ENCODE measurements at regions not wholly inside any gene's neighbourhood (a gene's known extent, or its start where the extent isn't known, plus 50 kb on each side); places are given as distances from the start of the nearest gene placed in this dataset.

DNA sequence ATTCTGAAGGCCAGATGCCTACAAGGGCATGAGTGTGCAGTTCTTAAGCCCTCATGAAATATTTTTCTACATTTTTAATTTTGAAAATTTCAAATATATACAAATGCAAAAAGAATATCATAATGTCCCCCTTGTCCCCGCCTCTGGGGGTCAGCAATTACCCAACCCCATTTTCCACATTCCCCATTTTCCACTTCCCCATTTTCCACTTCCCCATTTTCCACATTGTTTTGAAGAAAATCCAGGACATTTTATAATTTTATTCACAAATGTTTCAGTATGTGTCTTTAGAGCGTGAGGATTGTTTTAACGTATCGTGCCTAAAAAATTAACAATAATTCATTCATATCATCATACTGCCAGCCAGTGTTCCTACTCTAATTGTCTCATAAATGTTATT, 403.6 kb upstream of the RAB6C start:
- no peak for DNase-seq (ENCODE audit: low read depth in 4 of 4, low spot score in 3 of 4)

DNA sequence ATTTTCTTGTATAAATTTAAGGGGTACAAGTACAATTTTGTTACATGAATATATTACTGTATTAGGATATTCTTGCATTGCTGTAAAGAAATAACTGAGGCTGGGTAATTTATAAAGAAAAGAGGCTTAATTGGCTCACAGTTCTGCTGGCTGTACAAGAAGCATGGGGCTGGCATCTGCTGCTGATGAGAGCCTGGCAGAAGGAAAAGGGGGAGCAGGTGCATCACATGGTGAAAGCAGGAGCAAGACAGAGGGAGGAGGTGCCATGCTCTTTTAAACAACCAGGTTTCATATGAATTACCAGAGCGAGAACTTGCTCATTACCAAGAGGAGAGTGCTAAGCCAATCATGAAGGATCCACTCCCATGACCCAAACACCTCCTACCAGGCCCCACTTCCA, 399.5 kb upstream of the RAB6C start:
- DNase-seq (ENCODE audit: low read depth in 4 of 4, low spot score in 3 of 4) = no peak

DNA sequence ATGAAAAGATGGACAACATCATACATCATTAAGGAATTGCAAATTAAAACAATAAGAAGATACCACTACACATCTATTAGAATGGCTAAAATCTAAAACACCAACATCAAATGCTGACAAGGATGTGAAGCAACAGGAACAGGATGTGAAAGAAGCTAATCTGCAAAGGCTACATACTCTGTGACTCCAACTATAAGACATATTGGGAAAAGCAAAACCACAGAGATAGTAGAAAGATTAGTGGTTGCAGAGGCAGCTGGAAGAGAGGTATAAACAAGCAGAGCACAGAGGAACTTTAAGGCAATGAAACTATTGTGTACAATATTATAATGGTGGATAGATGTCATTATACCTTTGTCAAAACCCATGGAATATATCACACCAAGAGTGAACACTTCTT, 393.7 kb upstream of the RAB6C start:
- DNase-seq (ENCODE audit: low read depth in 4 of 4, low spot score in 3 of 4) = no peak

DNA sequence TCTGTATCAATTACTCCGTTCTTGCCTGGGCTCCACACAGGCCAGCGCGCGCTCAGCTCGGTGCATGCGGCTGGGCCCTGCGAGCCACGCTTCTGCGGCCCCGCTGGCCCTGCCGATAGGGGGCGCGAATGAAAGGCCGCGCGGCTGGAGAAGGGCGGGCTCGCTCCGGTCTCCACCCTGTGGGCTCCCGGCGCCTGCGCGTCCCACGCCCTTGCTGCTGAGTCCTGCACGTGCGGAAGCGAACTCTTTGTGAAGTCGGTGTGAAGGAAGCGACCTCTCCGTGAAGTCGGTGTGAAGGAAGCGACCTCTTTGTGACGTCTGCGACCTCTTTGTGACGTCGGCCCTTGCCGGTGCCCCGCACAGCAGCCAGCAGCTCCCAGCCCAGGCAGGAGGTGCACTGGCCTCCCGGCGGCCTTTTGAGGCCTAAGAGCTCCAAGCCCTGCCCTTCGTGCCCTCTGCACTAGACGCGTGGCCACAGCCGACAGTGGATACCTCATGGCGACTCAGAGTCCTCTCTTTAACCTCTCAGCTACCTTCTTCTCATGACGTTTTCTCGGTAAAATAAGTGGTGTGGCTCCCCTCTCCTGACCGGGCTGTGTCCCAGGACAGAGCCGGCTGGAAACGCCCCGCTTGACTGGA, 391.9 kb upstream of the RAB6C start:
- no peak for DNase-seq (ENCODE audit: low read depth in 4 of 4, low spot score in 3 of 4)

DNA sequence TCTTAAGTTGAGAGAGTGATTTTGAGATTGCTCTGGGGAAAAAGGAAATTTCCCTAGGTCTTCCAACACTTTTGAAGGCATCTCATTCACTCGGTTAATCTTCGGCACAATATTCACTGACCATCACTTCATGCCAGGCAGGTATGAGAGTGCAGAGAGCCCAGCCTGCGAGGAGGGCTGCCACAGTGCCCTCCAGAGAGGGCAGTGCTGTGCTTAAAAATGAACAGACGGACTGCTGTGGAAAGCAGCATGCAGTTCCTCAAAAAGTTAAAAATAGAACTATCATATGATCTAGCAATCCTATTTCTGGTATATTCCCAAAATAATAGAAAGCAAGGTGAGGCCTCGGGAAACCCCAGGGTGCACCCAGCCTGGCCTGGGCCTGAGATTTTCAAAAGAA, 374.9 kb upstream of the RAB6C start:
- no peak for DNase-seq (ENCODE audit: low read depth in 4 of 4, low spot score in 3 of 4)

DNA sequence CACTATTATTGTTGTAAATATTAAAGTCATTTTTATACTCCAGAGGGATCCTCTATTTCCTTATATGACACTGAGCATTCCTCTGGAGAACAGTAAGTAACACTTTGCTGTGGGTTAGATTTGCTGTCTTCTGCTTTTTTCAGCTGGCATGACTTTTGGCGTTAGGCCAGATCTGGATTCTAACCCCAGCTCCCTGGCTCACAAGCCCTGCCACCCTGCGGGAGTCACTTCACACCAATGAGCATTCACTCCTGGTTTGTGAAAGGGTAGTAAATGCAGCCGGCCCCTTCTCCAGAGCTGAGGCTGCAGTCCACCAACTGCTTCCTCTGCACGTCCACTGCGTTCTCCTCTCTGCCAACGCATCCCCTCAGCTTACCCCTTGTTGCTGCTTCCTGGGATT, 373.8 kb upstream of the RAB6C start:
- no peak for DNase-seq (ENCODE audit: low read depth in 4 of 4, low spot score in 3 of 4)

DNA sequence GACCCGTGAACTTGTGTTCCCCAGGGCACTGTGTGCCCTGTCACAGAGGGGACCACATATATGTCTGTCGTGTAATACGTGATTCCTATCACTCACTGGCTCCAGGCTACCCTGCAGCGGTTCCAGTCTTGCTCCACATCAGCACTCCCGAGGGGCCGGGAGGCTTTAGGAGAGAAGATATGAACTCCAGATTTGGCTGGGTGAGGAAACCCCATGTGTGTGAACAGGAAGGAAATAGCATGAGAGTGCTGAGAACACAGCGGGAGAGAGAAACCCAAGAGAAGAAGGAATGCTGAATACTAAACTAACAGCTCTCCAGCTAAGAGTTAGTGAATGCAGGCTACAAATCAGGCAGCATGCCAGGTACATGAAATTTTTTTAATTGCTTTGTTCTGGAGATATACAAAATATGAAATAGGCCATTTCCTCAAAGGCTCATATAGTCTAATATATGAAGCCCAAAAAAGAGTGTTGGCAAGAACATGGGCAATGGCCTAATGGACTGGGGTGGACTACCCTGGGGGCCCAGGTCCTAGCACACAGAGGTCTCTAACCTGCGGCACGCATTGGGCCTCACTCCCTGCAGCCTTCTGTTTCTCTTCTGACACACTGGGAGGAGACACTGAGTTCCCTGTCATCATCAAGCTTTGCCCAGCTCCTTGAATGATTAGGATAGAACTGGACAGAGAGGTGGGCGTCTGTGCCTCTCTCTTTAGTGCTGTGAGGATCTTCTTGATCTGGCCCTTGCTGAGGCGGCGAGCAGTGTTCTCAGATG, 372.8 kb upstream of the RAB6C start:
- no peak for DNase-seq (ENCODE audit: low read depth in 4 of 4, low spot score in 3 of 4)

DNA sequence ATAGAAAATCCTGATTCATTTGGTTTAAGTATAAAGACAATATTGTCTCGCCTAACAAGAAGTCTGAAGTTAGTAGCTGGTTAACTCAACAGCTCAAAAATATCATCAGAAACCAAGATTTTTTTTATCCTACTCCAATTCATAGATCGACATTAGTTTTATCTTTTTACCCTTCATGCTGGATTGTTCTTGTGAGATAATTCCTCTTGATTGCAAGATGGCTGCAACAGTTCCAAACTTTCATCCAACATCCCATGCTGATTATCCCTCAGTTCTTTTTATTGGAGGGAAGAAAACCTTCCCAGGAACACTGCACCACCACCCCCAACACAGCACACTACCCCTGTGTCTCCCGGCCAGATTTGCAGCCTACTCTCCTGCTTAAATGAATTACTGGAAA, 370.2 kb upstream of the RAB6C start:
- no peak for DNase-seq (ENCODE audit: low read depth in 4 of 4, low spot score in 3 of 4)

DNA sequence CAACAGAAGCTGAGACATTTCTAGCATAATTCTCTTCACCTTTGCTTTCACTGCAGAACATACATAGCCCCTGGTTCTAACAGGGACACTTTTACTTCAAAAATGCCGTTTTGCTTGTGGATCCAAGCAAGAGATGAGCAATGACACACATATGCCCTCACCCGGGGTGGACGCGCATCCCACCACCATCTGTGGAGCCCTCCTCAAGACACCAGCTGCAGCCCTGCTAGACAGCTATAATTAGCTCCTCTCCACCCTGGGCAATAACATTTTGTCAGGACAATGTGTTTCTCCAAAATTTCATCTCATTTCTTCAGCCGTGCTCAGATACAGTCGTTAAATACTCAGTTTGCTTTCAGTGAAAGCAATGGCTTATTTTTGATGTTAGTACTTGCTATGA, 368.7 kb upstream of the RAB6C start:
- DNase-seq (ENCODE audit: low read depth in 4 of 4, low spot score in 3 of 4) = no peak

DNA sequence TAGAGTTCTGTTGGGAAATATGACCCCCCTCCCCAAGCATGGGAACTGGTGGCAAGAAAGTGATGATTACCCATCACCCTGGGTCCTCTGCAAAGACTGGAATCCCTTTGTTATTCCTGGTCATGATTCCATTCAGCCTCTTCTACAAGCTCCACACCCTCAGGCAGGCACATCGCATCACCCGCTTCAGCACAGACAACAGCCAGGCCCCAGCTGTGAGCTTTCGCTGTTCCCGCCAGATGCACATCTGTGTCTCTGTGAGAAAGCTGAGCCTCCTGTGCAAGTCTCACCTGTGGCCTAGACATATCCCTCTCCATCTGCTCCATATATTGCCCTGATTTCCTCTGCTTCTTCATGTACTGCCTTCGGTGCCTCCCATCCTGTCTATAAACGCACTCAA, 368.0 kb upstream of the RAB6C start:
- no peak for DNase-seq (ENCODE audit: low read depth in 4 of 4, low spot score in 3 of 4)

DNA sequence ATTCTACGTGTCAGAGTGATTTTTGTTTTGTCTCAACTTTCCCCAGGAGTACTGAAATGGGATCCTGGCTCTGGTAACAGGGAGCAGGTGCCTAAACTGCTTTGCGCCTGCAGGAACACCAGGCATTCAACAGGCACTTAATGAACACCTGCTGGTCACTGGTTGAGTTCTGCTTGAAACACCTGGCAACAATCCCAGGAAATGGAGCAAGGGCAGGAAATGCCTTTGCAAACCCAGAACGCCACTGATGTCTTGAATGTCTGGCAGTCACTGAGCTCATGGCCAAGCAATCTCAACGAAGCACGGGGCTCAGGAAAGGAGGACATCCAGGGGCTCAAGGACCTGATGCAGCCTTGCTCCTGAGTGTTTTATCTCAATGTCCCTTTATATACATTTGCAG, 360.0 kb upstream of the RAB6C start:
- DNase-seq (ENCODE audit: low read depth in 4 of 4, low spot score in 3 of 4) = peak in 1 of 4 donors; percentile 27

DNA sequence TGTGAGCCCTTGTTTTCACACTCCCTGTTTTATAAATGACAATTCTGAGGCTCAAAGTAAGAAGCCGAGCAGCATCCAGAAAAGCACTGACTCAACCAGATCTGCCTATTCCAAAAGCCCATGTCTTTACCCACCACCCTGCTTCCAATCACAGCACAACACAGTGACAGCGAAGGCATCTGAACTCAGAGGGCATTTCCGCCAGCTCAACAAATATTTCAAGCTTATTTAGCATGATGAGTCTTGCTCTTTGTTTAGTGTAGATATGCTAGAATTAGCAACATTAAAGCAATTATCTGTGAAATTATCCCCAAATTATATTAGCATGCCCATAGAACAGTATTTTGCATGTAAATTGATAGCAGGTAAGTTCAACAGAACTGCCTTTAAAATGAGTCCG, 359.1 kb upstream of the RAB6C start:
- no peak for DNase-seq (ENCODE audit: low read depth in 4 of 4, low spot score in 3 of 4)

DNA sequence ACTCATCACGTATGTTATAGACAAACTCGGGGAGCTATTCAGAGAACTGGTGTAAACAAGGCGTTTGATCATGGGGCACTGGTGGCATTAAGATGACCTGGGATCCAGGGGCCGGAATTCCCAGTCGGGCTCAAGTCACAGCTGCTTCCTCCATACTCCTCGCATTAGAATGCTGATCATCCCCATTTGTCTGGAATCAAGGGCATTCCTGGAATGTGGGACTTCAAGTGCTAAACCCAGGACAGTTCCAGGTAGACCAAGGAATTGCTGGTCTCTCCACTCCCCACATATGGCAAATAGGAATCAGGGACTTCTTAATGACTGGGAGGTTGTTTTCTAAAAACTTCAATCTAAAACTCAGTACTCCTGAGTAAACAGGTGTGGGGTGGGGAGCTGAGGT, 355.7 kb upstream of the RAB6C start:
- no peak for DNase-seq (ENCODE audit: low read depth in 4 of 4, low spot score in 3 of 4)

DNA sequence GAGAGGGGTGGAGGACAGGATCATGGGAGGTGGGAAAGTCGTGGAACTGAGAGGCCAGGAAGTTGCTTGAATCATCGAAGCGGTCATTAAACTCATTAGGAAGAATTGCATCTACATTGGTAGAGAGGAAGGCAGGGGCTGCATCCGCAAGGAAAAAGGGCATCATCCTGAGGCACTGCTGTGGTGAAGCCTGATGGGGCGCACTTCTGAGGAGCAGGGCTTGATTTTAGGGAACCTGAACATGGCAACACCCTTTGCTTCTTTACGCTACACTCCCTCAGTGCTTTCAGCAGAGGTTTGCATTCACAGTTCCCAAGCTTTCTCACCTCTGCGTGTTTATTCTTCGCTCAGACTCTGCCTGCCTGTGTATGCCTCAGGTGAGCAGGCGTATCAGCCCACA, 352.0 kb upstream of the RAB6C start:
- no peak for DNase-seq (ENCODE audit: low read depth in 4 of 4, low spot score in 3 of 4)

DNA sequence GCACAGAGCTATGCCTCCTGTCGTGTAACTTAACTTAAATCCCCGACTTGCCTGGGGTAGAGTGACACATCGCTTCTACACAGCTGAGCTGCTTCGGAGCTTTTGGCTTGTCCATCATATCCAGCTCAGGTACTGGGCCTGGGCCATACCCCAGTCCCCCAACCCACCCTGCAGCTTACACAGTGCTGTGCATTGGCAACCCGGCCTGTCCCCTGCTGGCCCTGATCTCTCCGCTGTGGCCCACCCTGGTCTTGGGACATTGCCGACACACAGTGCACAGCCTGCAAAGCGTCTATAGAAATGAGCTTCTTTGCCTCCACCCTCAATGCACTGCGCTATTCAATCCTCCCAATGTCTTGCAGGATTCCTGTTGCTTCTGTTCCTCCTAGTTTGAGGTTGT, 342.8 kb upstream of the RAB6C start:
- no peak for DNase-seq (ENCODE audit: low read depth in 4 of 4, low spot score in 3 of 4)

DNA sequence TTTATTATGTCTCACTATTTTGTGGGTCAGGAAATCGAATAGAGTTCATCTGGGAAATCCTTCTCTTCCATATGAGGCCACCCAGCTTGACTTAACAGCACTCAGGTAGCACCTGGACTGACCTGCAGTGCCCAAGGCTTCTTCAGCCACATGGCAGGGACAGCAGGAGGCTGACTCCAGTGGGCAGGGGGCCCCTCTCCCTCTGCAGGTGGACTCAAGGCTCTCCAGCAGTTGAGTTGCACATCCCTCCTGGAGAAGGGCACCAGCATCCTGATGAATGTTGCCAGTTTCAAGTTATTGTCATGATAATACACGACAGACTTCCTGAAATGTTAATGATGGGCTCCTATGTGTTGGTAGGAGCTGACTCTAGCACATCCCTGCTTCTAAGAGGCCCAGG, 338.1 kb upstream of the RAB6C start:
- DNase-seq (ENCODE audit: low read depth in 4 of 4, low spot score in 3 of 4) = no peak

DNA sequence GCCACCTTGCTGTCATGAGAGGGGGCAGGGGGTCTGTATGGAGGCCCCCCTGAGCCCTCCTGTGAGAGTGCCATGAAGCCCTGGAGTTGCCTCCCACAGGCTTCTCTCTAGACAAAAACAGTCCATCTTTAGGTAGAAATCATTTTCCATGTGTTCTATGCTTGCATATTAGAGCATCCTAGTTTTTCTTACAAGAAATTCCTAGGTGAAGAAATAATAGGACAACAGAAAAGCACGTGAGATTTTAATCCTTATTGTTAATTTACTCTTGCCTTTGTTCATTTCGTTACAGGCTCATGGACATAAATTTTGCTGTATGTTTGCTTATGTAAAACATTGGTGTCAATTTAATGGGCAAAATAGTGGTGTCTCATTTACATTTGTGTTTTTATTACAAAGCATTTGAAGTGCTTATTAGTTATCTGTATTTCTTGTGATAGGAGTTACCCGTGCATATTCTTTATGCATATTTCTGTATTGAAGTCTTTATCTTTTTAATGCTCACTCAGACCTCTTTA, 336.9 kb upstream of the RAB6C start:
- no peak for DNase-seq (ENCODE audit: low read depth in 4 of 4, low spot score in 3 of 4)

DNA sequence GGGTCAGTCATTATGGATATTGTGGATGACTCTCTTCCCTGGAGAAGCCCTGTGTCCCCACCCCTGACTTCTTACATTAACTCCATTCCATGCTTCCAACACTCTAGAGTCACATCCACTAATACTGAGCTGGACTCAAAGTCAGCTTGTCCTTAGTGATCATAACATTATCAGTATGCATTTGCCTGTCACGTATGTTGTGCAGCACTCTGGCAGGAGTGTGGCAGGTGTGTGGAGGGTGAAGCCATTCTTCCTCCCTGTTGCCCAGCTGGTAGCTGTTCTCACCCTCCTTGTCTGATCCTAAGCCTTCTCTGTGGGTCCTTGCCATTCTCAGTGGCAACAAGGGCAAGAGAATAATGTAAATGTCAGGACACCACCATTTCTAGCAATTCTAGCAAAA, 334.1 kb upstream of the RAB6C start:
- no peak for DNase-seq (ENCODE audit: low read depth in 4 of 4, low spot score in 3 of 4)

DNA sequence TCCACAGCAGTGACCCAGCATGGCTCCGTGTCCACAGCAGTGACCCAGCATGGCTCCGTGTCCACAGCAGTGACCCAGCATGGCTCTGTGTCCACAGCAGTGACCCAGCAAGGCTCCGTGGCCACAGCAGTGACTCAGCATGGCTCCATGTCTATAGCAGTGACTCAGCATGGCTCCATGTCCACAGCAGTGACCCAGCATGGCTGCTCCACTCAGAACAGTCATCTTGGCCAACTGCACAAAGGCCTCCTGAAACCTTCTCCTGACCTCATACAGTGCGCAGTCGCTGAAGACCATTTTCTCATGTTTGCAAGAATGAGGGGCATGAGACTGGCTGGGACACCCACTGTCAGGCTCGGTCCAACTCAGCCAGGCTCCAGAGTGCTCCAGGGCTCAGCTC, 333.4 kb upstream of the RAB6C start:
- no peak for DNase-seq (ENCODE audit: low read depth in 4 of 4, low spot score in 3 of 4)

DNA sequence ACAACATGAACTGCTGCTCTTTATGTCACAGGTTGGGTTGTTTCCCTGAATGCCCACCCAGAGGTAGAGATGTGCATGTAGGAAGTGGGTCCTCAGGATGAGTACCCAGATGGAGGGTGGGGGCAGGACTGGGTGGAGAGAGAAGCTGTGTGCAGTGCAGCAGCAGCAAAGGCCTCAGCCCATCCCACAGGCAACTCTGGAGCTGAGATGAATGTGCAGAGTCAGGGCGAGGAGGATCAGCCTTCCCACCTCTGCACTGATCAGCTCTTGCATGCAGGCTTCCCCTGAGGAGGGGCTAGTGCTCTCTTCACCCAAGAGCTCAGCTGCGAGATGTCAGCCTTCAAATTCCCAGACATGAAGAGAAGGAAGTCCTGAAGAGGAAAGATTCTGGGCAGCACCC, 326.2 kb upstream of the RAB6C start:
- DNase-seq (ENCODE audit: low read depth in 4 of 4, low spot score in 3 of 4) = no peak

DNA sequence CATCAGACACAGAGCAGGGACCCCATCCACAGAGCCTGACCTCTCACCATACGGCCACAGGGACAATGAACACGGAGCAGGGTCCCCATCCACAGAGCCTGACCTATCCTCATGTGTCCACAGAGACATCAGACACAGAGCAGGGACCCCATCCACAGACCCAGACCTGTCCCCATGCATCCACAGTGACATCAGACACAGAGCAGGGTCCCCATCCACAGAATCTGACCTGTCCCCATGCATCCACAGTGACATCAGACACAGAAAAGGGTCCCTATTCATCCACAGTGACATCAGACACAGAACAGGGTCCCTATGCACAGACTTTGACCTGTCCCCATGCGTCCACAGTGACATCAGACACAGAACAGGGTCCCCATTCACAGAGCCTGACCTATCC, 325.1 kb upstream of the RAB6C start:
- DNase-seq (ENCODE audit: low read depth in 4 of 4, low spot score in 3 of 4) = no peak

DNA sequence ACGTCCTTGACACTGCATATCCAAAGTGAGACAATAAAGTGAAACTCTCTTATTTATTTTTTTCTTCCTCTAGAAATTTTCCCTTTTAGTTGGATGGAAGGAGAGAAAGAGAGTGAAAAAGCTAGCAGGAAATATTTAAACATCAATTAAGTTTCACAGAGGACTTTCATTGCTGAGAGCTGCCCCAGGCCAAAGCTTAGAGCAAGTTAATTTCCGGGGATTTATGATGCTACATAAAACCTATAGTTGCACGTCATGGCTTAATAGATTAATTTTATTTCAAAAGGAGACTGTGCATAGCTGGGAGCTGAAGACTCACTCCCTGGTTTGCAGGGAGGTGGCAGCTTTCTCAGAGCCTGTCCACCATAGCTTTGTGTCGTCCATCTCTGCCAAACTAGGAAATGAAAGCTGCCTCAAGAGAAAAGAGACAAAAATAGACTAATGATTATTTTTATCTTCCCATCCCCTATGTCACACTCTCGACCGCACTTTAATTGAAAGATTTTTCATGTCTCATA, 323.3 kb upstream of the RAB6C start:
- peak in 1 of 4 donors; percentile 20 for DNase-seq (ENCODE audit: low read depth in 4 of 4, low spot score in 3 of 4)
